Kidney epithelial cell (primary cell): ENCODE measurements at regions not wholly inside any gene's neighbourhood (a gene's known extent, or its start where the extent isn't known, plus 50 kb on each side); places are given as distances from the start of the nearest gene placed in this dataset.

ENCODE experiments used
- DNase-seq: peaks from one replicate; pipeline ENCODE4 v3.0.0-alpha.2; 2010; ENCODE audit warnings: low read depth
- H3K27me3 ChIP-seq: 2 replicates; pipeline ENCODE4 v1.6.0; 2011; ENCODE audit warnings: low read length; ENCODE audit not compliant: control insufficient read depth, insufficient read depth
- H3K36me3 ChIP-seq: 2 replicates; pipeline ENCODE4 v1.5.1; 2011; ENCODE audit warnings: low read length; ENCODE audit not compliant: control insufficient read depth, insufficient read depth
- H3K4me3 ChIP-seq: 2 replicates; pipeline ENCODE4 v1.5.1; 2011; ENCODE audit warnings: low read depth, mild to moderate bottlenecking, control low read depth, low read length
- CTCF ChIP-seq: IDR thresholded peaks from 2 replicates; pipeline ENCODE4 v1.5.1; 2011; ENCODE audit warnings: mild to moderate bottlenecking, moderate library complexity, low read length, control low read depth, inconsistent platforms; ENCODE audit not compliant: insufficient read depth, poor library complexity, severe bottlenecking

GRCh38 chr12:74610711-74611110 is 73.1 kb downstream of the ATXN7L3B start:
- no peaks in the 10 kb centered on the region for H3K27me3 ChIP-seq
- H3K4me3 ChIP-seq: no peak overlapping the region
- no peak for TF ChIP-seq CTCF
- no peak for DNase-seq
- H3K36me3 ChIP-seq: no peaks in the 10 kb centered on the region

DNA sequence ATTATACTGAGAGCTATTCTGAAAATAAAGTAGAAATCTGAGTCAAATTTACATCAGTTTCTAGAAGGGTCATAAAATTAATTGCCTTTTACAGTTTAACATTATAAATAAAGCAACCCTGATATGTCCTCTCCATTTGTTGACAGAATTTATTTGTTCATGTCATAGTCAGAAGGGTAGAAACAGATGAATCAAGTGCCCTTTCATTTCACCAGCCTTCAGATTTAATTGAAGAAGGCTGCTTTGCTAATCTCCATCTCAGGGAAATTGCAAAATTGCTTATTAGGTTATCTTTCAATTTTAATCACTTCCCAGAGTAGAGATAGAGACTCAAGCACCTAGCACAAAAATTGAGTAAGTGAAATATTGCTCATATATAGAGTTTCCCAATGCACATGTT is 76.8 kb downstream of the ATXN7L3B start:
- no peak for TF ChIP-seq CTCF
- H3K36me3 ChIP-seq: no peaks in the 10 kb centered on the region
- DNase-seq: no peak
- H3K4me3 ChIP-seq: no peak overlapping the region
- no peaks in the 10 kb centered on the region for H3K27me3 ChIP-seq

DNA sequence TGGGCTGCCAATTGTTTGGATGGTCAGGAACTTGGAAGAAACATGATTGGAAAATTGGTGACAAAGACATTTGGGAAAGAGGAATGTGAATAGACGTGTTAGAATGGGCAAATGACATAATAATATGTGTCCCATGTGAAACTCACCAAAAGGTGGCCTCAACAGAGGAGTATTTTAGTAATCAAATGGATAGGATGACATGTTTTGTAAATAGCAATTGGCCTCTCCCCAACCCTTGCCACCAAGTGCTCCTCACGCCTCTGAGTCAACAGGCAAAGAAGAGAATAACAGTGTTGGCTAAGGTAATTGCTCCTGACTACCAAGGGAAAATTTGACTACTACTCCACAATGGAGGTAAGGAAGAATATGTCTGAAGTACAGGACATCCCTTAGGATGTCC is 81.4 kb downstream of the ATXN7L3B start:
- no peak overlapping the region for H3K4me3 ChIP-seq
- no peaks in the 10 kb centered on the region for H3K36me3 ChIP-seq
- TF ChIP-seq CTCF: no peak
- H3K27me3 ChIP-seq: no peaks in the 10 kb centered on the region
- no peak for DNase-seq

- TF ChIP-seq CTCF: no peak
- no peak overlapping the region for H3K4me3 ChIP-seq
- no peak for DNase-seq
- H3K36me3 ChIP-seq: no peaks in the 10 kb centered on the region
- no peaks in the 10 kb centered on the region for H3K27me3 ChIP-seq
Observed at GRCh38 chr12:74619884-74620283, 82.2 kb downstream of the ATXN7L3B start.

DNA sequence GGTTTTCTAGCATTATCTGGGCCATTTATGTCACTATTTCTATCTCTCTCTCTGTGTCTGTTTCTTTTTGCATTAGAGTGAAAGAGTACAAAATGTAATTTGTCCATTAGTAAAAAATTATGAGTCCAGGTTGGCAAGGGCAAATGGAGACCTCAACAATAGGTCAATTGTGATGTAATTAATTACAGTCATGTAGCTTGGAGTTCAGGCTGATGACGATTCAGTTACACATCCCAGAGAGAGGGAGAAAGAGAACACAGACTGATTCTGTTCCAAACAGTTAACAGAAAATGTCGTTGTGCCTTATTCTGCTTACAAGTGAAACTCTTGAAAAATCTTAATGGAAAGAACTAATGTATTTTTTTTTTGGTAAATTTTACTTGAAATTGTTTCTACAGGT is 83.3 kb downstream of the ATXN7L3B start:
- H3K27me3 ChIP-seq: no peaks in the 10 kb centered on the region

More for the DNA sequence above, 83.3 kb downstream of the ATXN7L3B start:
- Histone ChIP-seq H3K4me3 (no peak overlapping the region), H3K36me3 (no peaks in the 10 kb centered on the region)
- no peak for DNase-seq
- no peak for TF ChIP-seq CTCF
